Osteoblast (primary cell): ENCODE measurements at regions not wholly inside any gene's neighbourhood (a gene's known extent, or its start where the extent isn't known, plus 50 kb on each side); places are given as distances from the start of the nearest gene placed in this dataset.

Experiments used
- DNase-seq: peaks from one replicate; pipeline ENCODE4 v3.0.0; 2011; ENCODE audit warnings: low spot score, mixed read lengths; ENCODE audit not compliant: insufficient read length; ENCODE audit errors: missing footprints
- H2AFZ ChIP-seq: 2 replicates; pipeline ENCODE4 v1.6.0; 2011; ENCODE audit warnings: mild to moderate bottlenecking, low read length
- H3K27ac ChIP-seq: 2 replicates; pipeline ENCODE4 v1.5.1; 2011; ENCODE audit warnings: mild to moderate bottlenecking, low read depth, low read length, moderate library complexity
- H3K27me3 ChIP-seq: 2 replicates; pipeline ENCODE4 v1.6.0; 2012; ENCODE audit warnings: mild to moderate bottlenecking, control low read depth, inconsistent platforms, low read length, moderate library complexity; ENCODE audit not compliant: insufficient read depth
- H3K36me3 ChIP-seq: 2 replicates; pipeline ENCODE4 v1.5.1; 2011; ENCODE audit warnings: mild to moderate bottlenecking, low read length, control low read depth, moderate library complexity; ENCODE audit not compliant: insufficient read depth
- H3K4me1 ChIP-seq: 2 replicates; pipeline ENCODE4 v1.5.1; 2011; ENCODE audit warnings: mild to moderate bottlenecking, low read length, control low read depth, moderate library complexity; ENCODE audit not compliant: insufficient read depth
- H3K4me2 ChIP-seq: 2 replicates; pipeline ENCODE4 v1.6.0; 2011; ENCODE audit warnings: mild to moderate bottlenecking, low read length; ENCODE audit not compliant: insufficient read depth
- H3K4me3 ChIP-seq: fragments of 200-600 bp; sonication (generic); 3 replicates; pipeline ENCODE4 v1.5.1; 2012; ENCODE audit warnings: mild to moderate bottlenecking, low read length, inconsistent platforms; ENCODE audit not compliant: insufficient read depth
- H3K79me2 ChIP-seq: 2 replicates; pipeline ENCODE4 v1.6.0; 2012; ENCODE audit warnings: mild to moderate bottlenecking, low read length, control low read depth, inconsistent platforms; ENCODE audit not compliant: insufficient read depth
- H3K9me3 ChIP-seq: 2 replicates; pipeline ENCODE4 v1.5.1; 2011; ENCODE audit warnings: low read depth, low read length, control low read depth
- H4K20me1 ChIP-seq: 2 replicates; pipeline ENCODE4 v1.6.0; 2012; ENCODE audit warnings: mild to moderate bottlenecking, low read length, control low read depth; ENCODE audit not compliant: insufficient read depth
- TF ChIP-seq, protein P1 (sequence below): IDR thresholded peaks from 2 replicates; pipeline ENCODE4 v1.5.1; 2011; ENCODE audit warnings: mild to moderate bottlenecking, low read depth, low read length, moderate library complexity; ENCODE audit errors: extremely low read depth

DNA sequence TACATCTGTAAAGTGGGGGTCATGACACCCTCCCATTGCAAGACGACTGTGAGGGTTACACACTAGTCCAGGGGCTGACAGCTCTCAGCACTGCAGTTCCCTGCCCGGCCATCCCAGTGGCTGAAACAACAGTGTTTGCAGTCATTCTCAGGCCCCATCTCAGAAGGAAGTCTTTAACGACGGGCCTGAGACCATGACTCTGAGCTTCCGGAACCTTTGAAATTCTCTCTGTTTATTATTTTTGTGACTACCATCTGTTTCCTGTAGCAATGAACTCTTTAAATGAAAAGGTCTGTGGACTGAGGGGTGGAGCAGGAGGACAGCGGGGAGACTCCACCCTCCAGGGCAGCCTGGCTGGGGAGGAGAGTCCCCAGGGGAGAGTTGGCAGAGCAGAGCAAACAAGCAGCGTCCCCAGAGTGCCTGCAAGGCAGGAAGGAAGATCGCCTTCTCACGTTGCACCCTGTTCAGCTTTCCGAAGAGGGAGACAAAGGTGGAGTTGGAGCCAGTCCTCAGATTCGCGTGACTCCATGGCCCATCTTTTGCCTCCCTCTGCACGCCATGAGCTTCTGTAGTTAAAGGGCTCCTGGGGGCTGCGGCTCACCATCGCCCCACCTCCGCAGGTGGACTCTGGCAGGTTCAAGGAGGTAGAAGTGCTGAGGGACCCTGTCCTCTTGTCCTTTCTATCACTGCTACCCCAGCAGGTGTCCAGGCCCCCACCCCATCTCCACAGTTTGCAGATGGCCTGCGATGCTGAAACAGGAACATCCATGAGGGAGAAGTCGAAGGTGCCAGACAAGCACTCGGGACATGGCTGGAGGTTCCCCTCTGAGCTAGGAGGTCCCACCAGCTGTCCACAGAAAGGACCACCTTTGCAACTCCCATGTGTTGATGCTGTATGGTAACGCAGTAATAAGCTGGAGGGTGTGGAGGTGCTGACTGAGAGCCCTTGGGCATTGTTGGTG lies 525.8 kb upstream of the PROK2 start:
- Histone ChIP-seq H3K79me2 (no peaks in the 10 kb centered on the region), H3K4me2 (peak overlapping the region; percentile 60), H3K27ac (no peak overlapping the region), H4K20me1 (no peaks in the 10 kb centered on the region), H3K4me1 (peaks cover 11% of the 10 kb centered on the region), H3K36me3 (no peaks in the 10 kb centered on the region), H3K9me3 (no peaks in the 10 kb centered on the region), H3K4me3 (peak overlapping the region; percentile 49), H2AFZ (peak overlapping the region; percentile 88), H3K27me3 (no peaks in the 10 kb centered on the region)
- TF ChIP-seq, protein P1, sequence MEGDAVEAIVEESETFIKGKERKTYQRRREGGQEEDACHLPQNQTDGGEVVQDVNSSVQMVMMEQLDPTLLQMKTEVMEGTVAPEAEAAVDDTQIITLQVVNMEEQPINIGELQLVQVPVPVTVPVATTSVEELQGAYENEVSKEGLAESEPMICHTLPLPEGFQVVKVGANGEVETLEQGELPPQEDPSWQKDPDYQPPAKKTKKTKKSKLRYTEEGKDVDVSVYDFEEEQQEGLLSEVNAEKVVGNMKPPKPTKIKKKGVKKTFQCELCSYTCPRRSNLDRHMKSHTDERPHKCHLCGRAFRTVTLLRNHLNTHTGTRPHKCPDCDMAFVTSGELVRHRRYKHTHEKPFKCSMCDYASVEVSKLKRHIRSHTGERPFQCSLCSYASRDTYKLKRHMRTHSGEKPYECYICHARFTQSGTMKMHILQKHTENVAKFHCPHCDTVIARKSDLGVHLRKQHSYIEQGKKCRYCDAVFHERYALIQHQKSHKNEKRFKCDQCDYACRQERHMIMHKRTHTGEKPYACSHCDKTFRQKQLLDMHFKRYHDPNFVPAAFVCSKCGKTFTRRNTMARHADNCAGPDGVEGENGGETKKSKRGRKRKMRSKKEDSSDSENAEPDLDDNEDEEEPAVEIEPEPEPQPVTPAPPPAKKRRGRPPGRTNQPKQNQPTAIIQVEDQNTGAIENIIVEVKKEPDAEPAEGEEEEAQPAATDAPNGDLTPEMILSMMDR: no peak
- DNase-seq: peak; percentile 89

DNA sequence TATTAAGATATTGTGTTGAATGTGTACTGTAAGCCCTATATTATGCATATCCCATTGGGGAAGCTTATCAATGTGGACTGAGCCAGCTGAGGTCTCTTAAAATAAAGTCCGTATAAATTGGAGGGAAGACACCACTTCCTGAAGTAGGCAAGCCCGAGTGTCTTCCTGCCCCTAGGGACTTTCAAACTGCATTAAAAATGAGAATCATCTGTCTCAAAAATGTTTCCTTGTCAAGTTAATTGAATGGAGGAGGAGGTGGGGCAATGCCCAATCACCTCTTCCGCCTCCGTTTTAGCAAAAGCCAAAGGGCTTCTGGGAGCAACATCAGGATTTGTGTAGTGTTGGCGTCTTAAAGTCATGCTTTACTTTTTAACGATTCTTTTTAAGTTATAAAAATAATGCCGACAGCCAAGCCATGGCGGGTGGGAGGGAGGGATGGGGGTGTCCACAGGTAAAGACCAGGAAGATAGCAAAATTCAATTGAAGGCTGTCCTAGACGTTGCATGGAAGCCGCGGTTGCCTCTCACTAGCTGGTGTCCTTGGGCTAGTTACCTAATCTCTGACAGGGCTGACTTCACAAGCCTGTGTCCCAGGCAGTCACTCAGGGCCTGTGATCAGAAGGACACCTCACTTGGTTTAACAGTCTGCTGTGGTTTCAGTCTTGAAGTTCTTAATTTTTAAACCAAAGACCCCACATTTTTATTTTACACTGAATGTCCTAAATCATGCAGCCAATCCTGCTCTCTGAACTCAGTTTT lies 524.9 kb upstream of the PROK2 start:
- no peak for DNase-seq
- peak overlapping the region; percentile 49 for H3K4me3 ChIP-seq
- H4K20me1 ChIP-seq: no peaks in the 10 kb centered on the region
- H3K27me3 ChIP-seq: no peaks in the 10 kb centered on the region
- no peak overlapping the region for H3K27ac ChIP-seq
- no peaks in the 10 kb centered on the region for H3K9me3 ChIP-seq
- peak overlapping the region; percentile 60 for H3K4me2 ChIP-seq
- TF ChIP-seq, protein P1: no peak
- no peaks in the 10 kb centered on the region for H3K36me3 ChIP-seq
- H3K4me1 ChIP-seq: peaks cover 11% of the 10 kb centered on the region
- no peaks in the 10 kb centered on the region for H3K79me2 ChIP-seq
- H2AFZ ChIP-seq: peak overlapping the region; percentile 88

DNA sequence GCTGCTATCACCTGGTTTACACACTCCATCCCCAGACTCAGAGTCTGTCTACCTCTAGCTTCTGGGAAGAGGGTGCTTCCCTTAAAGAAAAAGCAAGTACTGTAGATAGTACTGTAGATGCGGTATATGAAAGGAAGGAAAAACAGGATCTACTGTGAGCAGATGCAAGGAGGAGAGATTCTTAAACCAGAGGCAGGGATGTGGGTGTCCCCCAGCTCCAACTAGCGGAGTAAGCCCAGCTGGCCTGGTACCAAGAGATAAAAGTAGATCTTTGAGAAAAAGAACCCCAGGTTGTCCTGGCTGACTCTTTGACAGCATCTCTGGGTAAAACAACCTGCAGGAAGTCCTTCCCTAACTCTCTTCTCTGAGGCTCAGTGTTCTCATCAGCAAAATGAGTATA lies 523.7 kb upstream of the PROK2 start:
- Histone ChIP-seq H3K9me3 (no peaks in the 10 kb centered on the region), H3K4me2 (no peak overlapping the region), H3K4me1 (peaks cover 11% of the 10 kb centered on the region), H3K36me3 (no peaks in the 10 kb centered on the region), H3K27me3 (peaks cover 5% of the 10 kb centered on the region), H4K20me1 (no peaks in the 10 kb centered on the region), H3K79me2 (no peaks in the 10 kb centered on the region), H2AFZ (no peak overlapping the region), H3K27ac (no peak overlapping the region), H3K4me3 (no peak overlapping the region)
- no peak for DNase-seq
- TF ChIP-seq, protein P1: no peak
